HG03039 (cell line): ENCODE measurements at regions not wholly inside any gene's neighbourhood (a gene's known extent, or its start where the extent isn't known, plus 50 kb on each side); places are given as distances from the start of the nearest gene placed in this dataset.

ENCODE experiments used
- ATAC-seq: cut with Tn5 transposase; IDR thresholded peaks from one replicate; pipeline ENCODE4 v1.9.1; 2021; ENCODE audit warnings: mild to moderate bottlenecking, moderate library complexity; ENCODE audit not compliant: unreplicated experiment

- ATAC-seq = no peak
Measured at GRCh38 chr4:136458326-136458725, 1074.0 kb downstream of the PCDH18 start.

DNA sequence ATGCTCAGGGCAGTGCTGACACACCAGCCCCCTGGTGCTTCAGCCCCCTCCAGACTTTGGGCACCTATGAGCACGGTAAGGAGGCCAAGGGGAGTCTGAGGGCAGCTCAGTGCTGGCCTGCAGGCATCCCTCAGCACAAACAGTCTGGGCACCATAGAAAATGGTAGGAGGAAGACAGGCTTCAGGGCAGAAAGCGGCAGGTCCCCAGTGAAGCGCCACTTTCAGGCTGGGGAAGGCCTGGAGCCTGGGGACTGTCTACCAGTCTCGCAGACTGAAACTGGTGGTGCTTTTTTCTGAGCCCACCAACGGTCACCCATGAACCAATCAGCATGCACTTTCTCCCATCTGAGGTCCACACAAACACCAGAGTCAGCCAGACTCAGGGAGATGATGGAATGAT lies 1074.7 kb downstream of the PCDH18 start:
- no peak for ATAC-seq

DNA sequence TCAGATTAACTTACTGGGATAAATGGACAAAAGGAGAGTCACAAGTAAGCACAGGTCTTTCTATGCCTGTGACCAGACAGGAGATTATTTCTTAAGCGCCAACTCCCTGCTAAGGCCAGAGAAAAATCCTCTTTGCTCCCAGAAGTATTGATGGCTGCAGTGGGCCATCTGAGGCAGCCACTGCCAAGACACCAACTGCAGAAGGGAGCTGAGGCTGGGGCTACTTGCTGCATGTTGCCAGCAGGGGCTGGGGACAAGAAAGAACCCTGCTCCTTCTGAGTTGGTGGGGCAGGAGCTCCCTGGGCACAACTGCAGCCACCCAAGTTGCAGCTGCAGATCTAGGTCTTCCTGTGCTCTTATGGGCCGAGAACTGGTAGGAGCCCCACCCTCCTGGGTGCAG lies 1075.3 kb downstream of the PCDH18 start:
- ATAC-seq = no peak

DNA sequence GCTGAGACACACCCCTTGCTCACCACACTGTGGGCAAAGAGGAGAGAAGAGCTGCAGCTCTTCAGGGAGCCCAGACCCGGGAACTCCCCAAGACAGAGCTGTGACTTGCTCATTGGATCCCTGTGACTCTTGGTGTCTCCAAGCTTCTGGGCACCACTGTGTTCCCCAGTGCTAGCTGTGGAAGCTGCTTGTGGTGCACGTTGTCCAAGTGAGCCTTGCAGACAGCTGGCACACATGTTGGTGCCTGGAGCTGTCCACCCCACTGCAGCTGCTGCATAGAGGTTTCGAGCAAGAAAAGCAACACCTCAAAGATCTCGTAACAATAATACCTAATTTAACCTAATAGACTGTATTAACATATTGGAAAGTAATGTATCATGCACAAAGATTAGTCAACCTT lies 1089.3 kb downstream of the PCDH18 start:
- ATAC-seq = no peak

GRCh38 chr4:136442447-136442846 lies 1089.8 kb downstream of the PCDH18 start:
- ATAC-seq = no peak

- no peak for ATAC-seq
Measured at GRCh38 chr4:136441629-136442282, 1090.5 kb downstream of the PCDH18 start.

DNA sequence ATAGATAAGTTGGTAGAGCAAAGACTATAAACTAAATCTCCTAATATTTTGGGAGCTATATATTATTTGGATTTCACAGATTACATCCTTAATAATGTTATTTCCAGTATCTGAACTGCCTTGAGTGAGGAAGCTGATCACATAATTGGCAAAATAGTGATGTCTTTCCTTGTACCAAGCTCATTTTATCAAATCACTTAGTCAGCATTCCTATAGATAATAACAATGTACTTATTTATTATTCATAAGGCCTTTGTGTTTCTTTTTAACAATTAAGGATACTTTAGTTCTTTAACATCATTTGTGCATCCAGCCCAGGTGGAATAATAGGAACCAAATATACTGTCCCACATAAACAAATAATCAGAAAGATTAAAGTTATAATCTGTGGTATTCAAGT lies 1093.6 kb downstream of the PCDH18 start:
- no peak for ATAC-seq

DNA sequence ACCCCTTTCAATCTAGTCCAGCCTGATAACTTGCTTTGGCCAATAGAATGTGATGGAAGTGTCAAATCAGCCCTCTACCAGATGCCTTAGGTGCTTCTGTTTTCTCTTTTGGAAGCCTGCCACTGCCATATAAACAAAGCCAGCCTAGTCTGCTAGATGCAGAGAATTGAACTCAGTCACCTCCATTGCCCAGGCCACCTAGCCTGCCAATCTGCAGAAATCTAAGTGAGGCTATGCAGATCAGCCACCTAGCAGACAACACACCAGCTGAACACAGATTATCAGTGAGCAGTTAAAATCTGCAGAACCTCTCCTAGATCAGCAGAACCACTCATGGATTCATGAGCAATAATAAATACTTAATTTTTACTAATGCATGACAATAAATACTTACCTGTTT lies 1108.2 kb downstream of the PCDH18 start:
- ATAC-seq = no peak

GRCh38 chr4:136414981-136415380 lies 1117.3 kb downstream of the PCDH18 start:
- ATAC-seq = no peak

- no peak for ATAC-seq
Measured at GRCh38 chr4:136412708-136413107, 1119.6 kb downstream of the PCDH18 start.

DNA sequence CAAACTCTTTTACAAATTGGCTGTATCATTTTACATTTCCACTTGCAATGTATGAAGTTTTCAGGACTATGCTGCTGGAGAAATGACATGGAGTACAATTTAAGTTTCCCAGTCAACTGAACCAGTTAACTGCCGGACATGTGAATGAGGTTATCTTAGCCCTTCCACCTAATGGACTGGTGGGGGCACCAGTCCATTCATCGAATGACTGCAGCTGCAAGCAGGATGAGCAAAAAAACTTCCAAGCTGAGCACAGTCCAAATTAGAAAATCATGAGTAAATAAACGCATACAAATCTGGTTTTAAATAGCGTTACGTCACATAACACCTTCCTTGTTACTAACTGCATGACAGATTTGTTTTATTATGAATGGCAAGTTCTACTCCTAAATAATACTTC lies 1131.5 kb downstream of the PCDH18 start:
- ATAC-seq = no peak

DNA sequence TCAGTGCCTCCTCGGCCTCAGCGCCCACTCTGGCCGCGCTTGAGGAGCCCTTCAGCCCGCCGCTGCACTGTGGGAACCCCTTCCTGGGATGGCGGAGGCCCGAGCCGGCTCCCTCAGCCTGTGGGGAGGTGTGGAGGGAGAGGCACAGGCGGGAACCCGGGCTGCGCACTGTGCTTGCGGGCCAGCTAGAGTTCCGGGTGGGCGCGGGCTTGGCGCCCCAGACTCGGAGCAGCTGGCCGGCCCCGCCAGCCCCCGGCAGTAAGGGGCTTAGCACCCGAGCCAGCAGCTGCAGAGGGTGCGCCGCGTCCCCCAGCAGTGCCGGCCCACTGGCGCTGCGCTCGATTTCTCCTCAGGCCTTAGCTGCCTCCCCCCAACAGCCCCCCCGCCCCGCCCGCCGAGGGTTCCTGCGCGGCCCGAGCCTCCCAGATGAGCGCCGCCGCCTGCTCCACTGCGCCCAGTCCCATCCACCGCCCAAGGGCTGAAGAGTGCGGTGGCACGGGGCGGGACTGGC lies 1137.0 kb downstream of the PCDH18 start:
- no peak for ATAC-seq

GRCh38 chr4:136392576-136392975 lies 1139.7 kb downstream of the PCDH18 start:
- ATAC-seq = no peak

DNA sequence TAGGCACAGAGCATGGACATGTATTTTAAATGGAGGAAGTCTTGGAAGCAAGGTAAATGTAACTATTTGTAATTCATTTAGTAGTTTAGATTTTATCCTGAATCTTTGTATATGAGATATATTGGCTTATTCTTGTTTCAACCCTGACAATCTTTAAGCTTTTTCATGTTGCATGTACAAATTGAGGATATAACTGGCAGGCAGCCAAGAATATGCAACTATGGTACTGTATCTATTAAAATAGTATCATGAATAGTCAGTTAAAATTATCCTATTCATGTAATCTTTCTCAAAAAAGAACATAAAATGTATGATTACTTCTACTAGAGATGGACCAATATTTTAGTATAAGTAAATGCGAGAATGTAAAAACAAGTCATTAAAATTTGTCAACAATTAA lies 1141.5 kb downstream of the PCDH18 start:
- no peak for ATAC-seq

GRCh38 chr4:136383082-136383481 lies 1149.2 kb downstream of the PCDH18 start:
- ATAC-seq = no peak

DNA sequence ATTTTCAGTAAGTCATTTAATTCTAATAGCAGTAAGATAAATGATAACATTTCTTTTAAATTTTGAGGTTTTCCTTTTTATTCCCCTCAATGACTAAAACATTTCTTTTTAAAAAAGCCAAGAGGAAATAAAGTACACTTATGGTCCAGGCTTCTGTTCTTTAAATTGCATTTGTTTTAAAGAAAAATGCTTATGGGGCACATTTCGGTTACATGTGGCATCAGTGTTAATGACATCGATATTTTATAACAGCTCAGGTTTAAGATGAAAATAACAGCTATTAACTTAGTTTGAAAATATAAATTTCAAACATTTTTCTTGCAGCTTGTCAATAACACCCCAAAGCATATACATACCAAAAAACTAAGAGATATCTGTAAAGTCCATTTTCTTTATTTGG lies 1161.1 kb downstream of the PCDH18 start:
- no peak for ATAC-seq

GRCh38 chr4:136369073-136369472 lies 1163.2 kb downstream of the PCDH18 start:
- ATAC-seq = no peak

DNA sequence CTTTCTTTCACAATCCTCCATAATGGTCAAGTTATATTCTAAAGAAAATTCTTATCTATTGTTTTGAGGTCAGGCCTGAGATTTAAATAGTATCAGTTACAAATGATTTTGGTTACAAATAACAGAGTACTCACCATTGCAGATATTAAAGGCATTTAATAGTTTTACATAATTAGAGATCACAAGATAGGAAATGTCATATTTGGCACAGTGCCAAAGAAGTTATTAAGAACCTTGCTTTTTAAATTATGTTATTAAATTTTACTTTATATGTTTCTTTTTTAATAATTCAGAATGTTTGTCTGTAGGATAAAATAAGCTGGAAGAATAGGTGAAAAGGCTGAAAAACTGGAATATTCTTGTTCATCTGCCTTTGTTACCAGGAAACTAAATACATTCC lies 1174.7 kb downstream of the PCDH18 start:
- ATAC-seq = no peak

DNA sequence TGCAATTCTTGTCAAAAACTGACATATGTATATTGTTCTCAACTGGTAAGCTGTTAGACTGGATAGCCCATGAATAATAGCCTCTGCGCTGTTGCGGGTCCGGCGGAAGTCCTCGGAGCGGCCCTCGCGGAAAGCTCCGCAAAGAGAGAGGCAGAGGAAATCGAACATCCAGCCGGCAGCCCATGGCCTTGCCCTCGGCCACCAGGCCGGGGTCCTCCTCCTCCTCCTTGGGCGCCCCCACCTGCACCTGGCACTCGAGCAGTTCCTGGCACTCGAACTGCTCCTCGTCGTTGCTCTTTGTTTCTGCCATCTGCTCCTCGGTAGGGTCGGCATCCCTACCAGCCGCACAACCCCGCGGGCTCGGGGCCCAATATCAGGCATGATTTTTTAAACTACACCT lies 1176.3 kb downstream of the PCDH18 start:
- ATAC-seq = no peak

- no peak for ATAC-seq
Measured at GRCh38 chr4:136343340-136343739, 1189.0 kb downstream of the PCDH18 start.

- no peak for ATAC-seq
Measured at GRCh38 chr4:136342666-136343065, 1189.6 kb downstream of the PCDH18 start.

DNA sequence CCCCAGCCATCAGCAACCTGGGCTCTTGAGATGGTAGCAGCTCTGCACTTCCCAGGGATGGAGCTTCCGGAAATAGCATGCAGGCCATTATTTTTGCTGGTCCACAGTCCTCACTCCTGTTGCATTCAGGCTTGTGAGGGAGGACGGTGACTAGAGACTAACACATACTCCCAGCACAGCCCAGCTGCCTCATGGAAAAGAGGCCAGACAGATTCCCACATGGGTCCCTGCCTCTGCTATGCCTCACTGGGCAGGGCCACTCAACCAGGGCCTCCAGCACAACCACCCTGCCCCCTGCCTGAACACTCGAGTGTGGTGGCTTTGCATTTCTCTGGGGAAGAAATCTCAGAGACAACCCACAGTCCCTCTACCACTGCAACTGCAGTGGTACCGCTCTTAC lies 1195.1 kb downstream of the PCDH18 start:
- ATAC-seq = no peak

GRCh38 chr4:136336479-136336878 lies 1195.8 kb downstream of the PCDH18 start:
- ATAC-seq = no peak
